GM23248 (cell line): ENCODE measurements at regions not wholly inside any gene's neighbourhood (a gene's known extent, or its start where the extent isn't known, plus 50 kb on each side); places are given as distances from the start of the nearest gene placed in this dataset.
"Not testable (repeated sequence)": the region's sequence is repeated elsewhere in the genome, so short reads cannot be mapped to it uniquely, and the experiment has no call there.

Source experiments
- DNase-seq: peaks from one replicate; pipeline ENCODE4 v3.0.0-alpha.2; 2015
- H2AFZ ChIP-seq: fragments of 200-600 bp; sonication (generic); 2 replicates; pipeline ENCODE4 v1.6.1; 2016; ENCODE audit warnings: antibody characterized with exemption
- H3F3A ChIP-seq: fragments of 200-600 bp; sonication (generic); 2 replicates; pipeline ENCODE4 v1.6.1; 2016; ENCODE audit warnings: mild to moderate bottlenecking, antibody characterized with exemption, mixed run types; ENCODE audit not compliant: insufficient read depth
- H3K27ac ChIP-seq: fragments of 200-600 bp; sonication (generic); 2 replicates; pipeline ENCODE4 v1.5.1; 2016; ENCODE audit warnings: mild to moderate bottlenecking
- H3K27me3 ChIP-seq: fragments of 200-600 bp; sonication (generic); replicated peaks from 2 replicates; pipeline ENCODE4 v1.6.1; 2016; ENCODE audit warnings: mild to moderate bottlenecking; ENCODE audit not compliant: insufficient read depth
- H3K36me3 ChIP-seq: fragments of 200-600 bp; sonication (generic); 2 replicates; pipeline ENCODE4 v1.6.1; 2016; ENCODE audit warnings: low read depth, mild to moderate bottlenecking
- H3K4me1 ChIP-seq: fragments of 200-600 bp; sonication (generic); 2 replicates; pipeline ENCODE4 v1.6.1; 2016; ENCODE audit warnings: mild to moderate bottlenecking; ENCODE audit not compliant: insufficient read depth
- H3K4me2 ChIP-seq: fragments of 200-600 bp; sonication (generic); one replicate; pipeline ENCODE4 v1.6.1; 2016; ENCODE audit warnings: mild to moderate bottlenecking; ENCODE audit not compliant: unreplicated experiment
- H3K4me3 ChIP-seq: fragments of 200-600 bp; sonication (generic); 2 replicates; pipeline ENCODE4 v1.5.1; 2016; ENCODE audit warnings: mild to moderate bottlenecking
- H3K79me2 ChIP-seq: fragments of 200-600 bp; sonication (generic); 2 replicates; pipeline ENCODE4 v1.6.1; 2016; ENCODE audit warnings: mild to moderate bottlenecking; ENCODE audit not compliant: insufficient read depth
- H3K9ac ChIP-seq: fragments of 200-600 bp; sonication (generic); 2 replicates; pipeline ENCODE4 v1.6.1; 2016; ENCODE audit warnings: mild to moderate bottlenecking
- H3K9me2 ChIP-seq: fragments of 200-600 bp; sonication (generic); 2 replicates; pipeline ENCODE4 v1.6.1; 2016; ENCODE audit warnings: mixed run types, mild to moderate bottlenecking, moderate library complexity; ENCODE audit not compliant: insufficient read depth
- H3K9me3 ChIP-seq: fragments of 200-600 bp; sonication (generic); one replicate; pipeline ENCODE4 v1.6.1; 2017; ENCODE audit warnings: low read depth
- H4K20me1 ChIP-seq: fragments of 200-600 bp; sonication (generic); 2 replicates; pipeline ENCODE4 v1.6.0; 2016; ENCODE audit not compliant: insufficient read depth
- EZH2 ChIP-seq: fragments of 200-600 bp; sonication (generic); IDR thresholded peaks from 2 replicates; pipeline ENCODE4 v1.6.1; 2018; ENCODE audit warnings: antibody characterized with exemption, mild to moderate bottlenecking; ENCODE audit not compliant: insufficient read depth, poor library complexity, severe bottlenecking
- EZH2phosphoT487 ChIP-seq: fragments of 200-600 bp; sonication (generic); IDR thresholded peaks from 2 replicates; pipeline ENCODE4 v1.6.1; 2018; ENCODE audit warnings: antibody characterized with exemption, moderate library complexity, mild to moderate bottlenecking, low read depth; ENCODE audit not compliant: insufficient read depth
- WGBS, 2 experiments: methylation state at CpG; one replicate each; pipeline ENCODE4 v1.1.6; 2015 to 2017; ENCODE audit warnings: low lambda C conversion rate in 2 of 2, low coverage in 1 of 2; ENCODE audit errors: missing lambda C conversion rate in 2 of 2; 5-methylcytosine and 5-hydroxymethylcytosine counted together
- in situ Hi-C: fragments of 300-500 bp; cut with MboI; formaldehyde crosslinking; loops from 2 replicates; pipeline ENCODE4 v1.15.0; 2020

DNA sequence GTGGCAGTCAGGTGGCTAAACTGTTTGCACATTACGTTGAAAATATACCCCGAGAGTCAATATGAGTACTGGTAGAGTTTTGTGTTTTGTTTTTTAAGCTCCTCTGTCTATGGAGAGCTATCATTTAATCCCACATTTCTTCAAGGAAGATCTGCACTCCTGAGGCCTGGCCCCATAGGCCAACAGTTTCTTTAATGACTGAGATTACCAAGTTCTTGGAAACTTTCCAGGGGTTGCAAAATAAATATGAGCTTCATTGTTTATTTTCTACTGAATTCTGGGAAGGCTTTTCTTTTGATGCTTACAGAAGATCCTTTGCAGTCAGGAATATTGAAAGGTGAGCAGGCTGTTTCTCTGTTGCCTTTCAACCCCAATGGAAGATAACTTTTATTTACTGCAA is 452.0 kb downstream of the JRKL start:
- Histone ChIP-seq H3K79me2 (no peaks in the 10 kb centered on the region), H3F3A (no peaks in the 10 kb centered on the region), H3K4me1 (no peaks in the 10 kb centered on the region), H3K27ac (no peak overlapping the region), H3K4me2 (no peak overlapping the region), H3K9ac (no peak overlapping the region), H4K20me1 (no peaks in the 10 kb centered on the region), H3K9me2 (no peaks in the 10 kb centered on the region), H3K36me3 (no peaks in the 10 kb centered on the region), H3K4me3 (no peak overlapping the region), H3K27me3 (no peaks in the 10 kb centered on the region), H2AFZ (no peak overlapping the region), H3K9me3 (no peaks in the 10 kb centered on the region)
- 19 to 25% methylated on average over 2 of the region's 2 CpGs for WGBS, 2 experiments
- DNase-seq, result peak; percentile 2
- no peak for TF ChIP-seq EZH2phosphoT487
- no peak for TF ChIP-seq EZH2
- in situ Hi-C loops, result no loop called here

DNA sequence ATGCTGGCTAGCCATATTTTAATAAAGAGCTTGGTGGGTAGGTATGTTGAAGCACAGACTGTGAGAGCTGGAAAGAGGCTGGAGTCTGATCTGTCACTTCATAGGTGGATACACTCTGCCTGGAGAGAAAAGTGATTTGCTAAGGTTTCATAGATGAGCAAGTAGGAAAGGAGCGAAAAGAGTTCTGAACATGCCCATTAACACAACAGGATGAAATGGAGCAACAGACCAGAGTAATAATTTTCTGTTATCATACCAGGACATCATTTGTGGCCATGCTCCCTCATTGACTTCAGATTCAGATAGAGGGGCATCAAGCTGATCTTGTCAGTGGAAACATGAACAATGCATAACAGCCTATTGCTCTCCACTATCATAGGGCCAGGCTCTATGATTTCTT is 452.9 kb downstream of the JRKL start:
- Histone ChIP-seq H3K4me2 (no peak overlapping the region), H3K4me3 (no peak overlapping the region), H3K9me3 (no peaks in the 10 kb centered on the region), H3K9ac (no peak overlapping the region), H3K27me3 (no peaks in the 10 kb centered on the region), H3K9me2 (no peaks in the 10 kb centered on the region), H3K4me1 (no peaks in the 10 kb centered on the region), H3K36me3 (no peaks in the 10 kb centered on the region), H3F3A (no peaks in the 10 kb centered on the region), H4K20me1 (no peaks in the 10 kb centered on the region), H3K79me2 (no peaks in the 10 kb centered on the region), H3K27ac (no peak overlapping the region), H2AFZ (no peak overlapping the region)
- in situ Hi-C loops, result no loop called here
- 55 to 69% methylated on average over 1 of the region's 1 CpG for WGBS, 2 experiments
- no peak for DNase-seq
- TF ChIP-seq EZH2phosphoT487 (no peak), EZH2 (no peak)

- no peaks in the 10 kb centered on the region for H3K27me3 ChIP-seq
- H3F3A ChIP-seq, result no peaks in the 10 kb centered on the region
- no peak overlapping the region for H3K4me3 ChIP-seq
- H3K9me2 ChIP-seq, result no peaks in the 10 kb centered on the region
- no peaks in the 10 kb centered on the region for H3K36me3 ChIP-seq
- DNase-seq, result no peak
- H3K4me1 ChIP-seq, result no peaks in the 10 kb centered on the region
- H2AFZ ChIP-seq, result no peak overlapping the region
- no peaks in the 10 kb centered on the region for H4K20me1 ChIP-seq
- H3K9me3 ChIP-seq, result no peaks in the 10 kb centered on the region
- H3K9ac ChIP-seq, result no peak overlapping the region
- WGBS, 2 experiments, result 35 to 36% methylated on average over 3 of the region's 3 CpGs
- H3K79me2 ChIP-seq, result no peaks in the 10 kb centered on the region
- H3K4me2 ChIP-seq, result no peak overlapping the region
- TF ChIP-seq EZH2phosphoT487 (no peak), EZH2 (no peak)
- in situ Hi-C loops, result no loop called here
- no peak overlapping the region for H3K27ac ChIP-seq
Observed at GRCh38 chr11:96854425-96854824, 464.6 kb downstream of the JRKL start.

DNA sequence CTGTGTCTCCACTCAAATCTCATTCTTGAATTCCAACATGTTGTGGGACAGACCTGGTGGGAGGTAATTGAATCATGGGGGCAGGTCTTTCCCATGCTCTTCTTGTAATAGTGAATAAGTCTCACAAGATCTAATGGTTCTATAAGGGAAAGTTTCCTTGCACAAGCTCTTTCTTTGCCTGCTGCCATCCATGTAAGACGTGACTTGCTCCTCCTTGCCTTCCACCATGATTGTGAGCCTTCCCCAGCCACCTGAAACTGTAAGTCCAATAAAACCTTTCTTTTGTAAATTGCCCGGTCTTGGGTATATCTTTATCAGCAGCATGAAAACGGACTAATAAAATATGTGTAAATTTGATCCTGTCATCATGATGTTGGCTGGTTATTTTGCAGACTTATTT is 471.9 kb downstream of the JRKL start:
- DNase-seq, H3K27me3 ChIP-seq, H3K9ac ChIP-seq, in situ Hi-C loops, H3K27ac ChIP-seq, H3F3A ChIP-seq, H2AFZ ChIP-seq, H4K20me1 ChIP-seq, H3K9me3 ChIP-seq, H3K9me2 ChIP-seq, H3K79me2 ChIP-seq, H3K4me2 ChIP-seq, H3K36me3 ChIP-seq, H3K4me1 ChIP-seq, H3K4me3 ChIP-seq: not testable (repeated sequence)
- 33 to 40% methylated on average over 3 of the region's 3 CpGs for WGBS, 2 experiments

GRCh38 chr11:96863520-96863919 is 473.7 kb downstream of the JRKL start:
- no peak overlapping the region for H2AFZ ChIP-seq
- H3K36me3 ChIP-seq, result no peaks in the 10 kb centered on the region
- no peaks in the 10 kb centered on the region for H3K79me2 ChIP-seq
- H4K20me1 ChIP-seq, result no peaks in the 10 kb centered on the region
- in situ Hi-C loops, result no loop called here
- no peaks in the 10 kb centered on the region for H3K9me2 ChIP-seq
- no peak overlapping the region for H3K9ac ChIP-seq
- H3K27ac ChIP-seq, result no peak overlapping the region
- WGBS, 2 experiments, result 69% methylated on average over 3 of the region's 3 CpGs
- H3K4me1 ChIP-seq, result no peaks in the 10 kb centered on the region
- H3F3A ChIP-seq, result no peaks in the 10 kb centered on the region
- H3K9me3 ChIP-seq, result no peaks in the 10 kb centered on the region
- no peak for DNase-seq
- TF ChIP-seq EZH2, result no peak
- TF ChIP-seq EZH2phosphoT487, result no peak
- H3K4me3 ChIP-seq, result no peak overlapping the region
- H3K27me3 ChIP-seq, result no peaks in the 10 kb centered on the region
- H3K4me2 ChIP-seq, result no peak overlapping the region
